Bronchial epithelial cell (primary cell): ENCODE measurements at regions not wholly inside any gene's neighbourhood (a gene's known extent, or its start where the extent isn't known, plus 50 kb on each side); places are given as distances from the start of the nearest gene placed in this dataset.
"Not testable (repeated sequence)": the region's sequence is repeated elsewhere in the genome, so short reads cannot be mapped to it uniquely, and the experiment has no call there.

Experiments used
- DNase-seq: peaks from one replicate; pipeline ENCODE4 v3.0.0-alpha.2; 2010; ENCODE audit warnings: low read depth
- FAIRE-seq: peaks from 2 replicates; lab custom pipeline; 2011; peaks lifted over from hg19 to GRCh38; lab: Jason Lieb, UNC
- H3K27me3 ChIP-seq: 2 replicates; pipeline ENCODE4 v1.5.1; 2011; ENCODE audit warnings: low read length; ENCODE audit not compliant: control insufficient read depth, insufficient read depth
- H3K36me3 ChIP-seq: 2 replicates; pipeline ENCODE4 v1.5.1; 2011; ENCODE audit warnings: low read length; ENCODE audit not compliant: control insufficient read depth, insufficient read depth
- H3K4me3 ChIP-seq: 2 replicates; pipeline ENCODE4 v1.5.1; 2011; ENCODE audit warnings: mild to moderate bottlenecking, low read depth, low read length, control low read depth
- TF ChIP-seq, protein P1 (sequence below): IDR thresholded peaks from 2 replicates; pipeline ENCODE4 v1.5.1; 2011; ENCODE audit warnings: mild to moderate bottlenecking, moderate library complexity, low read length, control low read depth, inconsistent platforms; ENCODE audit not compliant: insufficient read depth, severe bottlenecking

DNA sequence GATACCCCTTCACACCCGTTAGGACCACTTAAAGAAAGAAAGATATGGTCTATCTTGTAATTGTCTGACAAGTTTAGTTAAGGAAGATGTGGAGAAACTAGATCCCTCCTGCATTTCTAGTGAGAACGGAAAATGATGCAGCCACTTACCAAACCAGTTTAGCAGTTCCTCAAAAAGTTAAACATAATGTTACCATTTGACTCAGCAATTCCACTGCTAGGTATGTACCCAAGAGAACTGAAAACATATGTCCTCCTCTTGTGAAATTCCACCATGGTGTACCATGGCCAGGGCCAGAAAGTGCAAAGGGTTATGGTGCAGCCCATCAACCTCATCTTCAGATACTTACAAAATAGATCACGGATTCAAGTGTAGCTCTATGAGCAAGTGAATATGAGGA is 79.0 kb upstream of the ID2 start:
- Histone ChIP-seq H3K27me3 (no peaks in the 10 kb centered on the region), H3K4me3 (no peak overlapping the region), H3K36me3 (no peaks in the 10 kb centered on the region)
- FAIRE-seq (no peak), DNase-seq (peak; percentile 78)
- TF ChIP-seq, protein P1, sequence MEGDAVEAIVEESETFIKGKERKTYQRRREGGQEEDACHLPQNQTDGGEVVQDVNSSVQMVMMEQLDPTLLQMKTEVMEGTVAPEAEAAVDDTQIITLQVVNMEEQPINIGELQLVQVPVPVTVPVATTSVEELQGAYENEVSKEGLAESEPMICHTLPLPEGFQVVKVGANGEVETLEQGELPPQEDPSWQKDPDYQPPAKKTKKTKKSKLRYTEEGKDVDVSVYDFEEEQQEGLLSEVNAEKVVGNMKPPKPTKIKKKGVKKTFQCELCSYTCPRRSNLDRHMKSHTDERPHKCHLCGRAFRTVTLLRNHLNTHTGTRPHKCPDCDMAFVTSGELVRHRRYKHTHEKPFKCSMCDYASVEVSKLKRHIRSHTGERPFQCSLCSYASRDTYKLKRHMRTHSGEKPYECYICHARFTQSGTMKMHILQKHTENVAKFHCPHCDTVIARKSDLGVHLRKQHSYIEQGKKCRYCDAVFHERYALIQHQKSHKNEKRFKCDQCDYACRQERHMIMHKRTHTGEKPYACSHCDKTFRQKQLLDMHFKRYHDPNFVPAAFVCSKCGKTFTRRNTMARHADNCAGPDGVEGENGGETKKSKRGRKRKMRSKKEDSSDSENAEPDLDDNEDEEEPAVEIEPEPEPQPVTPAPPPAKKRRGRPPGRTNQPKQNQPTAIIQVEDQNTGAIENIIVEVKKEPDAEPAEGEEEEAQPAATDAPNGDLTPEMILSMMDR: no peak

DNA sequence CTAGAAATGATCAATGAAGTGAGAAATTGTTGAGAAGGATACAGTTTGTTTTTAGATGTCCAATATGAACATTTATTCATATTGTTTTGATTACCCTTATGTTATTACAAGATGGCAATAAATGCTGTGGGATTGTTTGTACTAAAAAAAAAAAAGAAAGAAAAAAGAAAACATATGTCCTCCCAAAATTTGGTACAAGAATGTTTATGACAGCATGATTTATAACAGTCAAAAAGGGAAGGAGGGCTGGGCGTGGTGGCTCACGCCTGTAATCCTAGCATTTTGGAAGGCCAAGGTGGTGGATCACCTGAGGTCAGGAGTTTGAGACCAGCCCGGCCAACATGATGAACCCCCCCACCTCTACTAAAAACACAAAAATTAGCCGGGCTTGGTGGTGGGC is 78.5 kb upstream of the ID2 start:
- not testable (repeated sequence) for H3K27me3 ChIP-seq, DNase-seq, FAIRE-seq

DNA sequence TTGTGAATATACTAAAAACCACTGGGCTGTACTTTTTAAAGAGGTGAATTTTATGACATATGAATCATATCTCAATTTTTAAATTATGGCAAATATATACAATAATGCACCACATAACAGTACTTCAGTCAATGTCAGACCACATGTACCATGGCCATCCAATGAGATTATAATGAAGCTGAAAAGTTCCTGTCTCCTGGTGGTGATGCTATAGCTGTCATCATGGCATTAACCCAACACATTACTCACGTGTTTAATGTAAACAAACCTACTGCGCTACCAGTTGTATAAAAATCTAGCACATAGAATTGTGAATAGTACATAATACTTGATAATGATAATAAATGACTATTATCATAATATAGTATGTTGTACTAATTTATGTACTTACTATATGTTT is 77.6 kb upstream of the ID2 start:
- Histone ChIP-seq H3K27me3 (no peaks in the 10 kb centered on the region), H3K4me3 (no peak overlapping the region), H3K36me3 (no peaks in the 10 kb centered on the region)
- FAIRE-seq (no peak), DNase-seq (peak; percentile 32)
- TF ChIP-seq, protein P1: no peak

More for the DNA sequence above, 78.5 kb upstream of the ID2 start:
- not testable (repeated sequence) for H3K4me3 ChIP-seq, H3K36me3 ChIP-seq

DNA sequence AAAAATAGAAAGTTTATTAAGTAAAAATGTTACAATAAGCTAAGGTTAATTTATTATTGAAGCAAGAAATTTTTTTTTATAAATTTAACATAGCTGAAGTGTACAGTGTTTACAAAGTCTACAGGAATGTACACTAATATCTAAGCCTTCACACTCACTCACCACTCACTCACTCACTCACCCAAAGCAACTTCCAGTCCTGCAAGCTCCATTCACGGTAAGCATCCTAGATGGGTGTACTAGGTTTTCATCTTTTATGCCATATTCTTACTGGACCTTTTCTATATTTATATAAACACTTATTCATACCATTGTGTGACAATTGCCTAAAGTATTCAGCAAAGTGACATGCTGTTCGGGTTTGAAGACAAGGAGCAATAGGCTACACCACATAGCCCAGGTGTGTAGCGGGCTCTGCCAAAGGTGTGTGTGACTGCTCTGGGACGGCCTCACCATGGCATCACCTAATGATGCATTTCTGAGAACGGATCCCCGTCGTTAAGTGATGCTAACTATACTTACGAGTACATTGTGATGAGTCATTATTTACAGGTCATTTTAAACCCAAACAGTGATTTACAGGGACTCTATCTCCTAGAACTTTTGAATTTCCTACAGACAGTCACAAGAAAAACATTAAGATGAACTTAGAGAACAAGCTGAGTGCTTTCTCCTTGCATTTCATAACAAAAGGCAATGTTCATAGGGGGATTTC is 76.3 kb upstream of the ID2 start:
- H3K4me3 ChIP-seq: no peak overlapping the region
- no peaks in the 10 kb centered on the region for H3K27me3 ChIP-seq
- DNase-seq: peak; percentile 37
- H3K36me3 ChIP-seq: no peaks in the 10 kb centered on the region
- TF ChIP-seq, protein P1: no peak
- no peak for FAIRE-seq

DNA sequence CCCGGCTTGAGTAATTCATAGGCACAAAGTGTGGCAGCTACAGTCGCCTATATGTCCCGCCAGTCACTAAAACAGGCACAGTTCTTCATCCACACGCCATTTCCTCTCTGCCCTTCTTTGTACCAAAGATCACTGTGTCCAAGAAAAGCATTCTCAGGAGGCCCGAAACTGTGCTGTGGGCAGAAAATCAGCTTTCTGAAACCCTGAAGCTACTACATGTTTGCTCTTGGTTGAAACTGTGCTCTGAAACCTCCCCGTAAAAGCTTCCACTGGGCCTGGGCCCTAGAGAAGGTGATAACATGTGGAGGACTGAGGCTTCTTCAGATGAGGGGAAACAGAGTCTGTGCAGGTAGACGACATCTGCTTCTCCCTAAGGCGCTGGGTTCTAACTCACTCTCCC is 75.6 kb upstream of the ID2 start:
- TF ChIP-seq, protein P1: no peak
- Histone ChIP-seq H3K4me3 (no peak overlapping the region), H3K36me3 (no peaks in the 10 kb centered on the region), H3K27me3 (no peaks in the 10 kb centered on the region)
- DNase-seq: no peak
- FAIRE-seq: no peak

DNA sequence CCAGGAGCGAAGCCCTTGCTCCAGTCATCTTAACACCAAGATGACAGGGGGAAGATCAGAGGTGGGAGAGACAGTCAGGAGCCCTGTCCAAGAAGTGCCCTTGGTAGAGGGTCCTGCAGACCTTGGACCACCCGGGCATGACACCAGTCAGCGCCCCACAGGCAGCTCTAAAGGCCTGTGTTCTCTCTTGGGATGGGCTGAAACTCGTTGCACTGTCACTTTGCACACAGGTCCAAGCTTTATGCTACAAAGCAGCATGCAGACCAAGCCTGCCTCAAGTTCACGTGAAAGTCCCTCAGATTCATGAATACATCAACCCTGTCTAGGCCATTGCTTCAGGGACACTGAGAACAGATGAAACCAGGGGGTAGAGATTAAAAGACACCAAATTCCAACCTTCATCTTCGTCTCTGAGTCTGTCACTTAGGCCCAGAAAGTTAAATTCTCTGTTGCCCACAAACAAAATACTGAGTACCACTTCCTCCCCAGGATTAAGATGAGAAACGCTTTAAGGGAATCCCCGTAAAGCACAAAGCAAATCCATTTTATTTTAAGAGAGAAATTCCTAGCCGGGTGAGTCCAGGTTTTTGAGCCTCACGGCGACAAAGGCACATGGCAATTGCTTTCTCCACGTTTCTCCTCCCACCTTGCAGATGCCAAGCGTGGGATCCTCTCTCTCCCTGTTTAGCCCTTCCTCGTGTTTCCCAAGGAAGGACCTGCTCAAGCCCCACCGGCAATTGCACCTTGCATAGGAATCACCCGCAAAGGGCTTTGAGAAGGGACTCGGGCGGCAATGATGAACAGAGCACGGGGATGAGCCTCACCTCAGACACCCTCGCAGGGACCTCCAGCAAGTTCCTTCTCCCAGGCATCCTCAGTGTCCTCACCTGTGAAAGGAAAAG is 75.0 kb upstream of the ID2 start:
- H3K36me3 ChIP-seq: no peaks in the 10 kb centered on the region
- no peak overlapping the region for H3K4me3 ChIP-seq
- FAIRE-seq: no peak
- TF ChIP-seq, protein P1: no peak
- no peaks in the 10 kb centered on the region for H3K27me3 ChIP-seq
- DNase-seq: no peak
